T-helper 1 cell treated with Interleukin-12 subunit alpha and Interleukin-12 subunit beta and Interleukin-4 antibody, amounts not matched to agents 30 μg/mL and 1 μg/mL, for 36 hours (primary cell): ENCODE measurements at regions not wholly inside any gene's neighbourhood (a gene's known extent, or its start where the extent isn't known, plus 50 kb on each side); places are given as distances from the start of the nearest gene placed in this dataset.

Experiments
- H3K27ac Mint-ChIP-seq: one replicate; pipeline ENCODE4 v1.8.0; 2021; ENCODE audit warnings: mild to moderate bottlenecking, mixed read lengths
- H3K27me3 Mint-ChIP-seq: one replicate; pipeline ENCODE4 v1.8.0; 2021; ENCODE audit warnings: low read depth, mixed read lengths
- H3K36me3 Mint-ChIP-seq: one replicate; pipeline ENCODE4 v1.8.0; 2021; ENCODE audit warnings: low read depth, mixed read lengths
- H3K4me1 Mint-ChIP-seq: one replicate; pipeline ENCODE4 v1.8.0; 2021; ENCODE audit warnings: low read depth, mixed read lengths
- H3K4me3 Mint-ChIP-seq: one replicate; pipeline ENCODE4 v1.8.0; 2021; ENCODE audit warnings: mild to moderate bottlenecking, moderate library complexity, mixed read lengths
- H3K9me3 Mint-ChIP-seq: one replicate; pipeline ENCODE4 v1.8.0; 2021; ENCODE audit warnings: mixed read lengths

DNA sequence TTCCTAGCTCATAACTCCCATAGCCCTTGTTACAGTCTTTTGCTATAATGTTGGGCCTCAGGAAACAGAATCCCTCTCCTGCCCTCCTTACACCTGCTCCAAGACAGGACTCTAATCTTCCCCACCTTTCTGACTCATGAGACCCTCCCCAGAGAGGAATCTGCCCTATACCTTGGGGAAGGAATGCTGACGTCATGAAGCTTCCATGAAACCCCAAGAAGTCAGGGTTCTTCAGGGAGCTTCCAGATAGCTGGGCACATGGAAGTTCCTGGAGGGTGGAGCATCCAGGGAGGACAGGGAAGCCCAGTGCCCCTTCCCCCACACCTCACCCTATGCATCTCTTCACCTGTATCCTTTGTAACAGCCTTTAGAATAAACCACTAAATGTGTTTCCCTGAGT is 285.7 kb downstream of the SOX9 start:
- Mint-ChIP-seq H3K36me3 (no peaks in the 10 kb centered on the region), H3K27ac (no peak overlapping the region), H3K4me3 (no peak overlapping the region), H3K9me3 (no peaks in the 10 kb centered on the region), H3K27me3 (no peaks in the 10 kb centered on the region), H3K4me1 (no peaks in the 10 kb centered on the region)

DNA sequence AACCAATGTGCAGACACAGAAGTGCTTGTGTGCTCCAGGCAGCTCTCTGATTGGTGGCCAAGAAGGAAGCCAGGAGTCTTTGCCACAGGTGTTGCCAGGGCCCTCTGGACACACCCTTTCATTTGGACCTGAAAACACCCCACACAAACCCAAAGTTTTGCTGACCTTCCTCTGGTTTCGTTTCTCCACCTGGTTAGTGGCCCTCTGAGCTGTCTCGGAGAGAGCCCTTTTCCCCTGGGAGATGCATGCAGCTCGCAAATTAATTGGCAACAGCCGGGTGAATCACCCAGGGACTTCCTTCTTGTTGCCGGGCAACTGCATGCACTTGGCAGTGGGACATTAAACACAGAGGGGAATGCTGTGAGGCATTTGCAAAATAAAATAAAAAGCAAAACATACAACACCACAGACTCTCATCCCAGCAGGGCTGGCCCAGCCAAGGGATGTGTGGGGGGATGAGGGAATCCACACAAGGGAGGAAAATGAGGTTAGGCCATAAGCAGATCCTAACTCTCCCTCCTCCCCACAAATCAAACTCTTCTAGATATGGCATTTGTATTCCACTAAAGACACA is 286.6 kb downstream of the SOX9 start:
- no peaks in the 10 kb centered on the region for H3K4me1 Mint-ChIP-seq
- H3K9me3 Mint-ChIP-seq = no peaks in the 10 kb centered on the region
- no peak overlapping the region for H3K4me3 Mint-ChIP-seq
- H3K27me3 Mint-ChIP-seq = no peaks in the 10 kb centered on the region
- no peaks in the 10 kb centered on the region for H3K36me3 Mint-ChIP-seq
- H3K27ac Mint-ChIP-seq = no peak overlapping the region

DNA sequence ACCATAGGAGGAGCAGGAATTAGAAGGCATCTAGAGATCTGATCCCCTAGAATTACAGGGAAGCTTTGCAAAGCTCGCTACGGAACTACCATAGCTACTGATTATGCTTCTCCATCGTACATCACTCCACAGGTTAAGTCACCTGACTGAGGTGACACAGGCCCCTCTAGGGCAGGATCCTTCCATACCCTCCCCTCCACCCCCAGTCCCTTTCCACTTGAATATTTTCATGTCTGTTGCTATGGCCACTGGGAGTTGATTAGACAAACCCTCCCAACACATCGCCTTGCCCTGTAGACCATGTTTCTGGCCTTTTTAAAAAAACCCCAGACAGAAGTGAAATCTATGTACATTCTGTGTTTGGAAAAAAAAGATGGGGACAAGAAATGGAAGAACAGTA is 287.1 kb downstream of the SOX9 start:
- H3K4me3 Mint-ChIP-seq = no peak overlapping the region
- H3K4me1 Mint-ChIP-seq = no peaks in the 10 kb centered on the region
- peaks cover 3% of the 10 kb centered on the region for H3K9me3 Mint-ChIP-seq
- H3K36me3 Mint-ChIP-seq = no peaks in the 10 kb centered on the region
- no peaks in the 10 kb centered on the region for H3K27me3 Mint-ChIP-seq
- H3K27ac Mint-ChIP-seq = no peak overlapping the region

DNA sequence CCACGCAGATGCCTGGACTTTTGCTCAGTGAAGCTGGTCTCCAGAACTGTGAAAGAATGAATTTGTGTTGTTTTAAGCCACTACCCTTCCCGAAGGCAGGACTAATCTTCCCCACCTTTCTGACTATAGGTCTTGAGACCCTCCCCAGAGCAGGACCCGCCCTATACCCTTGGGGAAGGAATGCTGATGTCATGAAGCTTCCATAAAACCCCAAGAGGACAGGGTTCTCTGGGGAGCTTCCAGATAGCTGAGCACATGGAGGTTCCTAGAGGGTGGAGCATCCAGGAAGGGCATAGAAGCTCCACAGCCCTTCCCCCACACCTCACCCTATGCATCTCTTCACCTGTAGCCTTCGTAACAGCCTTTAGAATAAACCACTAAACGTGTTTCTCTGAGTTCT is 287.8 kb downstream of the SOX9 start:
- H3K4me1 Mint-ChIP-seq = no peaks in the 10 kb centered on the region
- H3K36me3 Mint-ChIP-seq = no peaks in the 10 kb centered on the region
- no peak overlapping the region for H3K4me3 Mint-ChIP-seq
- H3K27ac Mint-ChIP-seq = no peak overlapping the region
- H3K9me3 Mint-ChIP-seq = peaks cover 4% of the 10 kb centered on the region
- H3K27me3 Mint-ChIP-seq = no peaks in the 10 kb centered on the region

DNA sequence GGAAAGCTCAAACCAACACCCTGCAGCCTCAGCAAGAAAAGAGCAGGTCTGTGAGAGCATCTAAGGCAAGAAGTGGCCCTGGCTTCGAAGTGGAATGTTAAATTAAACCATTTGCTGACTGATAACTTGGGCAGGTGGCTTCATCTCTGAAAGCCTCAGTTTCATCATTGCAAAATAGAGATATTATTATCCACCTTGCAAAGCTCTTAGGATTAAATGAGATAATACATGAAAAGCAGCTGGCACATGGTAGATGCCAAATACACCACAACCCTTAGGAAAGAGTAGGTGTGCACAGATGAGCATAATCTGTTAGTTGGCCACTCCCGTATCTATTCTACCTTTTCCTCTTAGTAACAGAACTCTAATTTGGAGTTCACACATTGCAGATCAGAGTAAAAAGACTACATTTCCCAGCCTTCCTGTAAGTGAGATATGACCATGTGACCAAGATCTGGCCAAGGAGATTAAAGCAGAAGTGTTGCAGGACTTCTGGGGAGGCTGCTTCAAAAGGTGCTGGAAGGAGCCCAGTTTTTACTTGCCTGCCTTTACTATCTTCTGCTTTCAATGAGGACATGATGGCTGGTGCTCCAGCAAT is 288.7 kb downstream of the SOX9 start:
- no peaks in the 10 kb centered on the region for H3K4me1 Mint-ChIP-seq
- H3K27ac Mint-ChIP-seq = no peak overlapping the region
- H3K9me3 Mint-ChIP-seq = peaks cover 4% of the 10 kb centered on the region
- no peaks in the 10 kb centered on the region for H3K36me3 Mint-ChIP-seq
- H3K4me3 Mint-ChIP-seq = no peak overlapping the region
- H3K27me3 Mint-ChIP-seq = no peaks in the 10 kb centered on the region

DNA sequence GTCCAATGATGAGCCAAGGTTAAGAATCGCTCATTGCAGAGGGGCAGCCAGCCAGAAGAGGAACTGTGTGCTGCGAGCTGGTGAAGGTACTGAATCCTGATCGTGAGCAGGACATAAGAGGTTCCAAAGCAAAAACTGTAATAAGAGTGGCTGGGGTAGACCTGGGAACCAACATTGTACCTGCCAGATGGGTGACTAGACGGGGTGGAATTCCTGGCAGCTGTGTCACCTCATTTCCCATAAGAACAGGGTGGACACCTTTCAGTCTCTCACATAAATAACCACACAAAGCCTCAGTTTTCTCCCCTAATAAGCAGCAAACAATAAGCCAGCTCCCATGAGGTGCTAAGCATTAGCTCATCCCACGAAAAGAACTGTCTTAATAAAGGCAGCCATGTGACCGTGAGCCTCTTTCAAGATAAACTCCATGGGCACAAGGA is 290.3 kb downstream of the SOX9 start:
- H3K4me3 Mint-ChIP-seq = no peak overlapping the region
- H3K27me3 Mint-ChIP-seq = no peaks in the 10 kb centered on the region
- peaks cover 4% of the 10 kb centered on the region for H3K9me3 Mint-ChIP-seq
- no peak overlapping the region for H3K27ac Mint-ChIP-seq
- H3K4me1 Mint-ChIP-seq = no peaks in the 10 kb centered on the region
- H3K36me3 Mint-ChIP-seq = no peaks in the 10 kb centered on the region

DNA sequence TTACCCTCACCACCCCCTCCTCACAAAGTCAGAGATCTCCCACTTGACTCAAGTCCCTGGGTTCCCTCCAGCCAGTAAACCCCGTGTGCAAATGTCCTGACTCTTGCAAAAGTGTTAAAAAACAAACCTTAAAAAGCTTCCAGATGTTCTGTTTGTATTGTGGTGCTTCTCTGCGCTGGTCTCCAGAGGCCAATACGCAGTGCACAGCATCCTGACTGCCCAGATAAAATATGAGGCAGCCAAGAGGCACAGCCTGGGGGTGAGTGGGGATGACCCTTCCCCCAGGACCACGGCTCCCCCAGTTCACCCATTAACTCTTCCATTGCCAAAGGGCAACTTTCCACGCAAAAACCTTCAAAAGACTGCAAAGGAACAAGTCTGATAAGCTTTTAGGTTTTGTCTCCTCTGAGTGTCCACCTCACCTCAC is 291.8 kb downstream of the SOX9 start:
- Mint-ChIP-seq H3K9me3 (peaks cover 10% of the 10 kb centered on the region), H3K27ac (no peak overlapping the region), H3K4me1 (no peaks in the 10 kb centered on the region), H3K36me3 (no peaks in the 10 kb centered on the region), H3K27me3 (no peaks in the 10 kb centered on the region), H3K4me3 (no peak overlapping the region)

DNA sequence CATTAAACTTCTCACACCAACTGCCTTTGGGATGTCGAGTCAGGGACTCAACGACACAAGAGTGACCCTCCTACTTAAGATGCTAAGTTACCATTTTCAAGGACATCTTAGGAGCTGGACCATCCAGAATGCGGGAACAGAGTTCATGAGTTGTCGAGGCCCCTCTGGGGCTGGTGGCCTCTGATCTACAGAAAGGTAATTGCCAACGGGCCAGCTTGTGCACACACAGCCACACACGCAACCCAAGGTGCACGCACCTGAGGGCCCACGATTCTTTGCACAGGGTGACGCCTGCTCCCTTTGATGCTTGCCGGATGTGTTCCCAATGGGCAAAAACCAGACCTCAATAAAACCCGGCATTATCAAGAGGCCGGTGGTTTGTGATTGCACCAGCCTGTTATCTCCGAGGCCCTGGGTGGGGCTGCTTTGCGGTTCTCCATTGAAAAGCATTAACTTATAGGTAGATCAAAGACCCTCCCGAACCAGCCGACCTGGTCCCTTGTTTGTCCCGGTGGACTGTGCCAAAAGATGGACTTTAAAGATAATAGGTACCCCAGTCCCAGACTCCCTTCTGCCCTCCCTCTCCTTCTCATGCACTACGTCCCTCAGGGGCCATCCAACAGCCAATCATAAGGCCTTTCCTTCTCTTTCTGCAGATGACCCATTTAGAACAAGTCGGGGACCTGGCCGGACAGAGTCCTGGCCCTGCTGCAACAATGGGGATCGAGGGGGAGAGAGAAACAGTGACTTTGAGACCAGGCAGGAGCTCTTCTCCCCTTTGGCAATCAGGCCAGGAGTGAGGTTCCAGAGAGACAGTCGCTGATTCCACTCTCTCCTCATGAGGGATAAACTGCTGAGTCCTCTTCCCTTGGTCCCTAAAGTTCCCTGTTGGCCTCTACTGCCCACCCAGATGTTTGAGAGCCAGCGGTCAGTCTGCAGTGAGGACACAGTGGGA is 292.5 kb downstream of the SOX9 start:
- Mint-ChIP-seq H3K27me3 (no peaks in the 10 kb centered on the region), H3K4me1 (no peaks in the 10 kb centered on the region), H3K36me3 (no peaks in the 10 kb centered on the region), H3K27ac (no peak overlapping the region), H3K4me3 (no peak overlapping the region), H3K9me3 (peaks cover 14% of the 10 kb centered on the region)

DNA sequence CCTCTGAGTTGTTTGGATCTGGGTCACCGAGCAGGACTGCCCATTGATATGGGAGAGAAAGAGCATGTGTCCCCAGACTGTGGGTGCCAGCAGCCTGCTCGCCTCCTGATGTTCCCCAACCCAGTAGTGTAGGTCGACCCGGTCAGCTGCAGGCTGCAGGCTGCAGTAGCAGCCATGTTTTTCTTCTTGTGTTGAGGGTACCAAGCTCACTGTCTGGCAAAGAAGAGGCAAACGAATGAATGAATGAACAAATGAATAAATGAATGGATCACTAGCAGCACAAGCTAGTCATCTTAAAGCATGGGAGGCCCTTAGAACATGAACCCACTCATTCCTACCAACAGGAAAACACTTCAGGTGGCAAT is 293.2 kb downstream of the SOX9 start:
- H3K27me3 Mint-ChIP-seq = no peaks in the 10 kb centered on the region
- no peaks in the 10 kb centered on the region for H3K4me1 Mint-ChIP-seq
- H3K9me3 Mint-ChIP-seq = peaks cover 19% of the 10 kb centered on the region
- H3K27ac Mint-ChIP-seq = no peak overlapping the region
- H3K36me3 Mint-ChIP-seq = no peaks in the 10 kb centered on the region
- no peak overlapping the region for H3K4me3 Mint-ChIP-seq

DNA sequence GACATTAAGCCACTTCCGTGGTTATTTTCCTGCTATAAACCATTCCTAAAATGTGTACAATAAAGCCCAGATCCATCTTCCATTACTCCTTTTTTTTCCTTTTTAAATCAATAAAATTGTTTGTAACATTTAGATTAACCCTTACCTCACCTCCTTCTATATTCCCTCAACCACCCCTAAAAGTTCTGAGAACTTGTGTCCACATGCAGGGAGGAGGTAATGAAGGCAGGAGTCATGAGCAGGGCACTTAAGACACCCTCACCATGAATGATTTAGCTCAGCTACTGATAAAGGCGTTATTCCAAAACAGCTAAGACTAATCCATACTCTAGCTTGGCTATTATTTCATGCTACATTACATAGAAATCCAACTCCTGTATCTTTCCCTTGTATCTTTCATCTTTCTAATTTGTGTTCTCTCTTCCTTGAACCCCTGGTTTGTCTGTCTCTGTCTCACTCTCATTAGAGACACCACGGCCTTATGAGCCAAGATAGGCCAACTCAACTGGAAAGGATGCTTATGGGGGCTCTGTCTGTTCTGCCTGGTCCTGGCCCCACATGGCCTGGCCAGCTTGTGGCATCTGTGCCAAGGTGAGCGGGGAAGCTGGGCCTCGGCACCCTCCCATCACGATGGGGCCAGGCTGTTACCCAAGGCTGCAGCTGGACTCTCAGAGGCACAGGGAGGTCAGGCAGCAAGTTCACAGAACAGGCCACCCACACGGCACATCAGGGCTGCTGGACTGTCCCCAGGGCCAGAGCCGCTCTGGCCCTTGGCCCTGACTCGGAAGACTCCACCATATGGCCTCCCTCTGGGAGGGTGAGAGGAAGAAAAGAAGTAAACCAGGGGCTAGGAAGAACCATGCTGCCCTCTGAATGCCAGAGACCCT is 294.4 kb downstream of the SOX9 start:
- Mint-ChIP-seq H3K4me1 (no peaks in the 10 kb centered on the region), H3K36me3 (no peaks in the 10 kb centered on the region), H3K27ac (no peak overlapping the region), H3K4me3 (no peak overlapping the region), H3K9me3 (peaks cover 24% of the 10 kb centered on the region), H3K27me3 (no peaks in the 10 kb centered on the region)

DNA sequence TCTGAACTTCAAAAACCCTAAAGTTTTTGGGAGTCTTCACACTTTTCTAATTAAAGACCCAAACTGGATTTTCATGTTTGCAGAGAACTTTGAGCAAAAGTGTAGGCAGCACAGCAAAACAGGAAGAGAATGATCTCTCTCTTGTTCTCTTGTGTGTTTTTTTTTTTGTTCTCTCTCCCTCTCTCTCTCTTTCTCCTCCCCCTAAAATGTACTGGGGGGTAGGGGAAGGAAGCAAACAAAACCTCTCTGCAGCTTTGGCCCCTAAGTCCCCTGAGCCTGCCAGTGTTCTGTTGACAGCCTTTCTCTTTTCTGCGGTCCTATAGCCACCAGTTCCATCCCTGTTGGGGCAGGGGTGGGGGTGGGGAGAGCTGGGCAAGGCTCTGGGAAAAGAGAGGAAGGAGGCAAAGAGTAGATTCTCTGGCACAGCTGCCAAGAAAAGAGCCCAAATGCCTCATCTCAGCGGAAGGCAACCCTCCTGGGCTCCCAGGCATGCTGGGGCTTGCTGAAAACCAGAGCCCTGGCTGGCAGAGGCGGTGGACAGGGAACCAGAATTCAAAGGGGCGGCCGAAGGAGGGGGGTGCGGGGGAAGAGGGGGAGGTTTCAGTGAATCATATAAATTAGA is 295.3 kb downstream of the SOX9 start:
- H3K27ac Mint-ChIP-seq = no peak overlapping the region
- no peak overlapping the region for H3K4me3 Mint-ChIP-seq
- H3K36me3 Mint-ChIP-seq = no peaks in the 10 kb centered on the region
- no peaks in the 10 kb centered on the region for H3K4me1 Mint-ChIP-seq
- peaks cover 24% of the 10 kb centered on the region for H3K9me3 Mint-ChIP-seq
- H3K27me3 Mint-ChIP-seq = no peaks in the 10 kb centered on the region

DNA sequence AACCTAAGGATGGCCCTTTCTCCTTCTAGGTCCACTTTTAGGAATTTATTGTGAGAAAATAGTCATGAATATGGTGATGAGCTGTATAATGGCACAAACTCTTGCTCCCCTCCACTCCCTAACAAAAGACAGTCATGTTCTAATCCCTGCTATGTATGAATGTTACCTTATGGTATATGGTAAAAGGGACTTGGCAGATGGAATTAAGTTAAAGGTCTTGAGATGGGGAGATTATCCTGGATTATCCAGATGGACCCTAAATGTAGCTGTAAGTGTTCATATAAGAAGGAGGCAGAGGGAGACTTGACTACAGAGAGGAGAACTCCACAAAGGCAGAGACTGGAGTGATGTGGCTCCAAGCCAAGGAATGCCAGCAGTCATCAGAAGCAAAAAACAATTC is 296.1 kb downstream of the SOX9 start:
- H3K27ac Mint-ChIP-seq = no peak overlapping the region
- H3K4me3 Mint-ChIP-seq = no peak overlapping the region
- H3K9me3 Mint-ChIP-seq = peaks cover 24% of the 10 kb centered on the region
- H3K27me3 Mint-ChIP-seq = no peaks in the 10 kb centered on the region
- no peaks in the 10 kb centered on the region for H3K36me3 Mint-ChIP-seq
- H3K4me1 Mint-ChIP-seq = peaks cover 5% of the 10 kb centered on the region

DNA sequence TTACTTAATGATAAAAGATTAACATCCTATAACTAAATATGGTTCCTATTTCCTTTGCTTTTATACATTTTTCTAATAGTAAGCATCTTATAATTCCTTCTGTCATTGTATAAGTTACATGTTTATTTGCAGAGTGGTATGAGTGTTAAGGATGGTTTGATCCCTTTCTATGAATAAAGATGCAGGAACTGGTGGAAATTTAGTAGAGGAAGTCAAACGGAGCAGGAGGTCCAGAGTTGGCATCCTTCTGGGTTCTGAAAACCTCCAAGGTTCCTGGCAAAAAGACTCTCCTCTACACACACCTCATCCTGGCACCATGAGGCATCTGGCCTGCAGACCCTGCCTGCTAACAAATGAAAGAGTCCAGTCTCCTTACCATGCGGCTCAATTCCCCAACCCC is 296.8 kb downstream of the SOX9 start:
- no peak overlapping the region for H3K27ac Mint-ChIP-seq
- peaks cover 5% of the 10 kb centered on the region for H3K4me1 Mint-ChIP-seq
- peaks cover 24% of the 10 kb centered on the region for H3K9me3 Mint-ChIP-seq
- H3K36me3 Mint-ChIP-seq = no peaks in the 10 kb centered on the region
- H3K4me3 Mint-ChIP-seq = no peak overlapping the region
- no peaks in the 10 kb centered on the region for H3K27me3 Mint-ChIP-seq
